CD4-positive, alpha-beta T cell treated with Interferon gamma for 1 hour (primary cell): ENCODE measurements at regions not wholly inside any gene's neighbourhood (a gene's known extent, or its start where the extent isn't known, plus 50 kb on each side); places are given as distances from the start of the nearest gene placed in this dataset.
"Not testable (repeated sequence)": the region's sequence is repeated elsewhere in the genome, so short reads cannot be mapped to it uniquely, and the experiment has no call there.

Experiments
- DNase-seq: peaks from one replicate; pipeline ENCODE4 v3.0.0-alpha.2; 2020

DNA sequence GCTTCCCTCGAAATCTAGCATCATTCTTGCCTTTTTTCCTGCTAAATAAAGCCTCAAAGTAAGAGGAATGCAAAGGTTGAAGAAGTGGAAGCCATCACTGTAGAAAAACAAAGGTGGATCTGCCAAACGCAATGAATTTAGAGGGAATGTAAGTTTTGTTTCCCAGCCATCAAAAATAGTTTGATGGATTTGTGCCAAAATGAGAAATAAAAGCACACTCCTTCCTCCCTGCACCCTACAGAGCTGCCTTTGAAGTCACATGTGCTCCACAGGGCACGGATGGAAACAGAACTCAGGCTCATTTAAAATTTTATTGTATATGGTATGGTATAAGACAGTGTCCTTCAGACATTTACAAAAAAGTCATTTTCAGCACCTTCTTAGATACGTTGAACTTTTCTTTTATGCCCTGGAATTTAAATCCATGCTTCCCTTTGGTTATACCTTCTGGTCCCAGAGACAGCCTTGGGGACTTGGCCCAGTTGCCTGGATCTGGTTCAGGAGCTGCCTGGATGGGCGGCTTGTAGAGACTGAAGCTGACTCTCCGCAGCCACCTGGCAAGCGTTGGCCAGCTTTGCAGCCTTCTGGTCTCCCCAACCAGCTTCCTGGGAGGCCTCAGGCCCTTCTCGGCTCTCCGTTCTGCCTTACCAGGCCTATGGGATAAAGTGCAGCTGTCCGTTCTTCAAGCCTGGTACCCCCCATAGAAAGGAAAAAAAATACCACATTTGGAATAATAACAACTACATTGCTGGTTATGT lies 228.5 kb upstream of the NEBL start:
- DNase-seq = no peak

GRCh38 chr10:21122907-21123306 lies 225.8 kb upstream of the NEBL start:
- no peak for DNase-seq

- not testable (repeated sequence) for DNase-seq
Measured at GRCh38 chr10:21121822-21122221, 224.7 kb upstream of the NEBL start.

GRCh38 chr10:21114683-21115082 lies 217.6 kb upstream of the NEBL start:
- no peak for DNase-seq

GRCh38 chr10:21110358-21110757 lies 213.2 kb upstream of the NEBL start:
- DNase-seq = no peak

GRCh38 chr10:21106931-21107330 lies 209.8 kb upstream of the NEBL start:
- not testable (repeated sequence) for DNase-seq

DNA sequence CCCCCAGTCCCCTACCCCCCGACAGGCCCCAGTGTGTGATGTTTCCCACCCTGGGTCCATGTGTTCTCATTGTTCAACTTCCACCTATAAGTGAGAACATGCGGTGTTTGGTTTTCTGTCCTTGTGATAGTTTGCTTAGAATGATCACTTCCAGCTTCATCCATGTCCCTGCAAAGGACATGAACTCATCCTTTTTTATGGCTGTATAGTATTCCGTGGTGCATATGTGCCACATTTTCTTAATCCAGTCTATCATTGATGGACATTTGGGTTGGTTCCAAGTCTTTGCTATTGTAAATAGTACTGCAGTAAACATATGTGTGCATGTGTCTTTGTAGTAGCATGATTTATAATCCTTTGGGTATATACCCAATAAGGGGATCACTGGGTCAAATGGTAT lies 208.2 kb upstream of the NEBL start:
- DNase-seq = not testable (repeated sequence)

DNA sequence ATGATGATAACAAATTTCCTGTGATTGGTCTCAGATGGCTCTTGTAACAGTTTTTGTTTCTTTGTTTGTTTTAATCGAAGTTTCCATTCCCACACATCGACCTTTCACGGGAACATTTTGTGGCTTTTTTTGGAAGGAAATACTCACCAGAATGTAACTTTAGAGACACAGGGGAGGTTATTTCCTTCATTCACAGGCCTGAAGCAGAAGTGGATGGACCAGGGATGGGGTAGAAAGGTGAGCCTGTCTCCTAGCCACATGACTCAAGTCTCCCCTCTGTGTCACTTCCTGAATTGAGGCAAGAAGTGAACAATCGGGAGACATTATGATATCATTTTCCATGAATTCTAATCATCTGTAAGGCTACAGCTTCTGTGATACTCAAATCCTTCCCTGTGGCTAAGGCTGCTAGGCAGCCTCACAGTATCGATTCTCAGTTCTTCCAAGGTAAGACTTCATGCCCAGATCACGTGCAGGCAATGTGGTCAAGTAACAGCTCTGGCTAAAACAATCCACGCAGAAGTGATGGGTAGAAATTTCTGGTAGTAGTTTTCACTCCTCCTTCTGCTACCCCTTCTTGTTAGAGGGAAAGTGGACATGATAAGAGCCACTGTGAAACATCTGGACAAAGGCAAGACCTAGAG lies 203.9 kb upstream of the NEBL start:
- DNase-seq = no peak

- DNase-seq = no peak
Measured at GRCh38 chr10:21100190-21100589, 203.1 kb upstream of the NEBL start.

DNA sequence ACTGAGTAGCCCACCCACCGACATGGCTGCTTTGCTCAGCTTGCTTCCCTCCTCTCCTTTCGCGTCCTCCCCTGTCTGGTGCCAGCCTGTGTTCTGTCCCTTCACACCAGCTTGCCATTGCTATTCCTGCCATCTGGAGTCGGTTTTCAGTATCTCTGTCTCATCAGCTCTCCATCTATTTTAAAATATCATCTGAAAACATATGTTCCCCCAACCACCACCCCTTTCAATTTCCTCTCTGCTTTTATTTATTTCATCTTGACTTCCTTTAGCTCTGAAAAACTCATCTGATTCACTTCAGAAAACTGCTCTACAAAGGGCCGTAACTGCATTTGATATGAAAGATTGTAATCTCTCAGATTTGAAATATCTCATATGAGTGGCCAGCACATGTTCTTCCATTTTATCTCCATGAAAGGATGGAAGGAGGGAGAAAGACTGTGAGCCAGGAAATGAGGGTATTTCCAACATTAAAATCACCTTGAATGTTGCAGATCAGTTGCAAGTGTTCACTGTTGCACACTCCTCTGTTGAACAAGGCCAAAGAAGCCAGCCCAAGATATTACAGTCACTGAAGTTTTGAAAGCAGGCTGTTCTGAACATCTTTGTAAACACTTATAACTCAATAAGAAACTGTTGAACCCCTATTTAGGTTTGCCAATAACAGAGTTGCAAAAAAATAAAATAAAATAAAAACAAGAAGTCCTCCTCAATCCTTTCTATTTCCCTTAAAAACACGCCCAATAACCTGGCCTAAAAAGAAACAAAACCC lies 202.4 kb upstream of the NEBL start:
- no peak for DNase-seq

- DNase-seq = no peak
Measured at GRCh38 chr10:21097926-21098355, 200.8 kb upstream of the NEBL start.

GRCh38 chr10:21095494-21096055 lies 198.5 kb upstream of the NEBL start:
- DNase-seq = no peak

GRCh38 chr10:21095073-21095472 lies 198.0 kb upstream of the NEBL start:
- no peak for DNase-seq

DNA sequence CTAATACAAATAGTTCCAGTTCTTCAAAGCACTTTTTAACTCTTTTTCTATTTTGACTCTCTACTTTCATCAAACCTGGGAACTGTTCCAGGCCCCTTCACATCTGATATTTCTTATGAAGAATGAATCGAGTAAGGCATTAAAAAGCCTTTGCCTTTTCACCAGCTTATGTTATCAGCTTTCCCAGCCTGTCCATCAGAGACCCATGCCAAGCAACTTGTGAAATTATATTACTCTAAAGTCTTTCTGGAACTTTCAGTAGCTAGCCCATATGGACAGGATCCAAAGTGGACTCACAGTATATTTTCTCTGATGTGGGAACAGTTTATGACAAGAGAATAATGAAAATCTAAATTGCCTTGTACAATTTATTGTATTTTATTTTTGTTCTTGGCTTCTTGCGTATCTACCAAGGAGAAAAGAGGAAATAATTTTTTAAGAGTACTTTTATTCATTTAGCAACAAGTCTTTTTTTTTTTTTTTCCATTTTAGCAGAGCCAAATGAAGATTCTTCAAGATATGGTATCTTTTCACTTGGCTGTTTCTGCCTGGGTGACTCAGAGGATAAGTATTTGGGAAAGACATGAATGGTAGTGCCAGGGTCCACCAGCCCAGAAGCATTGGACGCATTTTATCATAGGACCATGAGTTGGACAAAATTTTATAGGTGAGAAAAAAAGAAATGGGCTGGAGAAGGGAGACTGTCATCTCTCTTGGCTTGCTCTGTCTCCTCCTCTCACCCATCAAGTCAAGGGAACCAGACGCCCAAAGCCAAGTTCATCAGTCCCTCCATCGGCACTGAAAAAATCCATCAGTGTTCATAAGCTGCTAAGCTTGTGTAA lies 195.8 kb upstream of the NEBL start:
- no peak for DNase-seq

DNA sequence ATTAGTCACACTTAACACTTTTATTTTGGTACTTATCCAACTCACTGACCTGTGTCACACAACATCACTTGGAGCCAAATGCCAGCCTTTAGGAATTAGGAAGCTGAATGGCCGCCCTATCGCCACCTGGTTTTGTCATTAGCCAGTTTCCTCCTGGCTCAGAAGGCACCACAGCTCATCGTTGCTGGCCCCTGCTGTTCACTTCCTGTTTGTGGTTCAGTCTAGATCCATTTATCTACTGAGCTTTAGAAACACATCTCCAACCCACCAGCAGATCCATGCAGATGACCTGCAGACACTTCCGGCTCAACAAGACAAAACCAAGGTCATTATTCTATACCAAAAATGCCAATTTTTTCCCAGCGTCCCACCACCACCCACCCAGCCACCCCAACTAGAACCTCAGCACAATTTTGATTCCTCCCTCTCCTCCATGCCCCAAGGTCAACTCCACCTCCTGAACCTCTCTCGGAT lies 193.5 kb upstream of the NEBL start:
- no peak for DNase-seq

- no peak for DNase-seq
Measured at GRCh38 chr10:21087476-21087875, 190.4 kb upstream of the NEBL start.

- no peak for DNase-seq
Measured at GRCh38 chr10:21084700-21085099, 187.6 kb upstream of the NEBL start.

- no peak for DNase-seq
Measured at GRCh38 chr10:21083861-21084260, 186.8 kb upstream of the NEBL start.

DNA sequence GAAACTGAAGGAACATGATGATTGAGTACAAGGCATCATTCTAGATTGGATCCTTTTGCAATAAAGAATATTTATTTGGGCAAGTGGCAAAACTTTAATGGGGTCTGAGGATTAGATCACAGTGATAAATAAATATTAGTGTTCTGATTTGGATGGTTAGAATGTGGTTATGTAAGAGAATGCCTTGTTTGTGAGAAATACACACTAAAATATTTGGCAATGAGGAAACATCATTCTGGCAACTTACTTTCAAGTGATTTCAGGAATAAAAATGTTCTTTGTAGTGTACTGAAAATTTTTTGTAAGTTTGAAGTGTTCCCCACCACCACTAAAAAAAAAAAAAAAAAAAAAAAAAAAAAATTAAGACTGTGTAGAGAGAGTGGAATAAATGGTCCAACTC lies 185.1 kb upstream of the NEBL start:
- DNase-seq = no peak

- no peak for DNase-seq
Measured at GRCh38 chr10:21080261-21080660, 183.2 kb upstream of the NEBL start.

DNA sequence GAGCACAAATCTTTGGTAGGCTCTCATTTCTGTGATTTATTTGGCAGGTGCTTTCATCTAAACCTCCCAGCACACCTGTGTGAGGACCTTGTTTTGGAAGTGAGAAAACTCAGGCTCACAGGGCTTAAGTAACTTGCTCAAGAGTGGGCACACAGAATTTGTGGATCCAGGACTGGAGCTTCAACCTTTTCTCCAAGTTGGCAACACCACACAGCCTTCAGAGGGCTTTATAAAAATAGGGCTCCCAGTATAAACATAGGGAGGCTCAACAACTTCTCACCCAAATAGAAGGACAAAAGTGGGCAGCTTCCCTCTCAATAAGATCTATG lies 182.2 kb upstream of the NEBL start:
- no peak for DNase-seq
